Suprapubic skin (tissue), 4 donors: ENCODE measurements at regions not wholly inside any gene's neighbourhood (a gene's known extent, or its start where the extent isn't known, plus 50 kb on each side); places are given as distances from the start of the nearest gene placed in this dataset.

ENCODE experiments used
- CTCF ChIP-seq, 2 donors: fragments of 200-600 bp in 1 of 2; fragments of 450-650 bp in 1 of 2; sonication (generic) in 1 of 2; IDR thresholded peaks; one replicate each; pipeline ENCODE4 v1.5.1; 2016 to 2019; ENCODE audit warnings: antibody characterized with exemption in 2 of 2, mild to moderate bottlenecking in 1 of 2, moderate library complexity in 1 of 2
- POLR2A ChIP-seq, 2 donors: fragments of 450-650 bp; IDR thresholded peaks; one replicate each; pipeline ENCODE4 v1.6.1; 2017; ENCODE audit warnings: antibody characterized with exemption in 2 of 2, mild to moderate bottlenecking in 2 of 2, moderate library complexity in 2 of 2
- POLR2AphosphoS5 ChIP-seq, 3 donors: sonication (generic); formaldehyde crosslinking; IDR thresholded peaks; one replicate each; pipeline ENCODE4 v1.6.1; 2017; ENCODE audit warnings: antibody characterized with exemption in 3 of 3

DNA sequence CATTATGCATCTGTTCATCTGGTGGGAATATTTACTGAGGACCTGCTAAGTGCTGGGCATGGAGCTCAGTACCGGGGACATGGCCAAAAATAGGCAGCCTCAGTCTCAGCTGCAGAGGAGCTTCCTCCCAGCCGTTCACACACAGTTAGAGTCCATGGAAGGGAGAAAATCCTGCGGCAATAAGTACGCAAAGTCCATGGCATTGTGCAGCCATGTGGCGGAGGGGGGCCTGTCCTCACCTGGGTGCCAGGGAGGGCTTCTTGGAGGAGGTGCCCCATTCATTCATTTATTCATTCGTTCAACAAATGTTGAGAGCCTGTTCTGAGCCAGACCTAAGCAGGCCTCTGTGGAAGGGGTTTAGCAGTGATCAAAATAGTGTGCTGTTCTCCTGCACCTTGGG is 59.3 kb upstream of the ANO1 start:
- TF ChIP-seq POLR2AphosphoS5 (IDR thresholded peaks at IDR 0.05) (no peak), CTCF (IDR thresholded peaks at IDR 0.05) (no peak), POLR2A (IDR thresholded peaks at IDR 0.05) (no peak)
